ENCODE measurements at regions not wholly inside any gene's neighbourhood (a gene's known extent, or its start where the extent isn't known, plus 50 kb on each side); places are given as distances from the start of the nearest gene placed in this dataset.

- Mint-ChIP-seq H3K36me3 (ENCODE audit: low read depth) (no peaks in the 10 kb centered on the region), H3K27me3 (ENCODE audit: low read depth) (peaks cover 12% of the 10 kb centered on the region), H3K4me1 (ENCODE audit: low read depth) (peaks cover 2% of the 10 kb centered on the region), H3K9me3 (no peaks in the 10 kb centered on the region), H3K4me3 (no peak overlapping the region), H3K27ac (no peak overlapping the region)
- peak; percentile 17 for DNase-seq (ENCODE audit: low spot score)
These were observed 54.4 kb upstream of the SLCO4A1 start for GRCh38 chr20:62587757-62588402.

- peaks cover 7% of the 10 kb centered on the region for H3K27me3 Mint-ChIP-seq (ENCODE audit: low read depth)
- peaks cover 2% of the 10 kb centered on the region for H3K4me1 Mint-ChIP-seq (ENCODE audit: low read depth)
- no peaks in the 10 kb centered on the region for H3K9me3 Mint-ChIP-seq
- no peak overlapping the region for H3K4me3 Mint-ChIP-seq
- no peak overlapping the region for H3K27ac Mint-ChIP-seq
- H3K36me3 Mint-ChIP-seq (ENCODE audit: low read depth), result no peaks in the 10 kb centered on the region
- no peak for DNase-seq (ENCODE audit: low spot score)
These were observed 53.7 kb upstream of the SLCO4A1 start for GRCh38 chr20:62588458-62589149.

GRCh38 chr20:62589150-62589498 is 53.2 kb upstream of the SLCO4A1 start:
- Mint-ChIP-seq H3K4me3 (no peak overlapping the region), H3K36me3 (ENCODE audit: low read depth) (no peaks in the 10 kb centered on the region), H3K4me1 (ENCODE audit: low read depth) (peaks cover 2% of the 10 kb centered on the region), H3K27me3 (ENCODE audit: low read depth) (peaks cover 7% of the 10 kb centered on the region), H3K9me3 (no peaks in the 10 kb centered on the region), H3K27ac (no peak overlapping the region)
- no peak for DNase-seq (ENCODE audit: low spot score)

- H3K4me1 Mint-ChIP-seq (ENCODE audit: low read depth), result peaks cover 2% of the 10 kb centered on the region
- no peak overlapping the region for H3K27ac Mint-ChIP-seq
- no peak for DNase-seq (ENCODE audit: low spot score)
- peaks cover 9% of the 10 kb centered on the region for H3K27me3 Mint-ChIP-seq (ENCODE audit: low read depth)
- no peaks in the 10 kb centered on the region for H3K9me3 Mint-ChIP-seq
- no peaks in the 10 kb centered on the region for H3K36me3 Mint-ChIP-seq (ENCODE audit: low read depth)
- no peak overlapping the region for H3K4me3 Mint-ChIP-seq
These were observed 52.6 kb upstream of the SLCO4A1 start for GRCh38 chr20:62589720-62590119.

GRCh38 chr20:62590309-62591121 is 51.8 kb upstream of the SLCO4A1 start:
- Mint-ChIP-seq H3K4me1 (ENCODE audit: low read depth) (peaks cover 2% of the 10 kb centered on the region), H3K9me3 (no peaks in the 10 kb centered on the region), H3K36me3 (ENCODE audit: low read depth) (no peaks in the 10 kb centered on the region), H3K27me3 (ENCODE audit: low read depth) (peaks cover 10% of the 10 kb centered on the region), H3K27ac (no peak overlapping the region), H3K4me3 (no peak overlapping the region)
- no peak for DNase-seq (ENCODE audit: low spot score)

- Mint-ChIP-seq H3K4me3 (no peak overlapping the region), H3K36me3 (ENCODE audit: low read depth) (no peaks in the 10 kb centered on the region), H3K27ac (no peak overlapping the region), H3K9me3 (no peaks in the 10 kb centered on the region), H3K4me1 (ENCODE audit: low read depth) (peaks cover 4% of the 10 kb centered on the region), H3K27me3 (ENCODE audit: low read depth) (peaks cover 12% of the 10 kb centered on the region)
- no peak for DNase-seq (ENCODE audit: low spot score)
These were observed 51.2 kb upstream of the SLCO4A1 start for GRCh38 chr20:62591122-62591468.

GRCh38 chr20:62591591-62591990 is 50.7 kb upstream of the SLCO4A1 start:
- Mint-ChIP-seq H3K36me3 (ENCODE audit: low read depth) (no peaks in the 10 kb centered on the region), H3K4me1 (ENCODE audit: low read depth) (peaks cover 4% of the 10 kb centered on the region), H3K27me3 (ENCODE audit: low read depth) (peaks cover 12% of the 10 kb centered on the region), H3K9me3 (no peaks in the 10 kb centered on the region), H3K4me3 (no peak overlapping the region), H3K27ac (no peak overlapping the region)
- DNase-seq (ENCODE audit: low spot score), result no peak

All from T-helper 2 cell treated with Interferon-gamma antibody and Interleukin-4, amounts not matched to agents 5 μg/mL and 100 μg/mL, for 36 hours (primary cell).